Stimulated activated CD8-positive, alpha-beta memory T cell treated with anti-CD3 and anti-CD28 coated beads, Interleukin-4, amount 100 ng/mL, for 1 hour (primary cell): ENCODE measurements at regions not wholly inside any gene's neighbourhood (a gene's known extent, or its start where the extent isn't known, plus 50 kb on each side); places are given as distances from the start of the nearest gene placed in this dataset.
"Not testable (repeated sequence)": the region's sequence is repeated elsewhere in the genome, so short reads cannot be mapped to it uniquely, and the experiment has no call there.

Source experiments
- DNase-seq, 2 donors: peaks; one replicate each; pipeline ENCODE4 v3.0.0-alpha.2; 2020; ENCODE audit warnings: low read depth in 2 of 2, low spot score in 1 of 2

GRCh38 chr2:44084850-44085249 is 83.8 kb upstream of the PPM1B start:
- no peak for DNase-seq

- DNase-seq: no peak
Measured at GRCh38 chr2:44086629-44087028, 82.0 kb upstream of the PPM1B start.

GRCh38 chr2:44087036-44087713 is 81.5 kb upstream of the PPM1B start:
- peak; percentile 60 to 70 for DNase-seq

GRCh38 chr2:44087714-44088092 is 81.0 kb upstream of the PPM1B start:
- DNase-seq: no peak

GRCh38 chr2:44092519-44092918 is 76.2 kb upstream of the PPM1B start:
- not testable (repeated sequence) for DNase-seq

GRCh38 chr2:44093970-44094369 is 74.7 kb upstream of the PPM1B start:
- DNase-seq: no peak

- no peak for DNase-seq
Measured at GRCh38 chr2:44097322-44097907, 71.3 kb upstream of the PPM1B start.

- no peak for DNase-seq
Measured at GRCh38 chr2:44098050-44098449, 70.6 kb upstream of the PPM1B start.

GRCh38 chr2:44098891-44099290 is 69.8 kb upstream of the PPM1B start:
- DNase-seq: no peak

GRCh38 chr2:44100351-44100750 is 68.3 kb upstream of the PPM1B start:
- no peak for DNase-seq

GRCh38 chr2:44101246-44101645 is 67.4 kb upstream of the PPM1B start:
- DNase-seq: no peak

GRCh38 chr2:44102790-44103562 is 65.7 kb upstream of the PPM1B start:
- DNase-seq: no peak

- no peak for DNase-seq
Measured at GRCh38 chr2:44103639-44104038, 65.0 kb upstream of the PPM1B start.

- no peak for DNase-seq
Measured at GRCh38 chr2:44104855-44105271, 63.8 kb upstream of the PPM1B start.

- DNase-seq: not testable (repeated sequence)
Measured at GRCh38 chr2:44106509-44106908, 62.2 kb upstream of the PPM1B start.

- no peak for DNase-seq
Measured at GRCh38 chr2:44107086-44107740, 61.5 kb upstream of the PPM1B start.

- DNase-seq: no peak
Measured at GRCh38 chr2:44107974-44108373, 60.7 kb upstream of the PPM1B start.

GRCh38 chr2:44109166-44109565 is 59.5 kb upstream of the PPM1B start:
- no peak for DNase-seq

GRCh38 chr2:44110444-44110843 is 58.2 kb upstream of the PPM1B start:
- no peak for DNase-seq

- DNase-seq: no peak
Measured at GRCh38 chr2:44112096-44112495, 56.6 kb upstream of the PPM1B start.

- no peak for DNase-seq
Measured at GRCh38 chr2:44116319-44116718, 52.4 kb upstream of the PPM1B start.

GRCh38 chr2:44118257-44118656 is 50.4 kb upstream of the PPM1B start:
- DNase-seq: no peak
